ENCODE measurements at regions not wholly inside any gene's neighbourhood (a gene's known extent, or its start where the extent isn't known, plus 50 kb on each side); places are given as distances from the start of the nearest gene placed in this dataset.

DNA sequence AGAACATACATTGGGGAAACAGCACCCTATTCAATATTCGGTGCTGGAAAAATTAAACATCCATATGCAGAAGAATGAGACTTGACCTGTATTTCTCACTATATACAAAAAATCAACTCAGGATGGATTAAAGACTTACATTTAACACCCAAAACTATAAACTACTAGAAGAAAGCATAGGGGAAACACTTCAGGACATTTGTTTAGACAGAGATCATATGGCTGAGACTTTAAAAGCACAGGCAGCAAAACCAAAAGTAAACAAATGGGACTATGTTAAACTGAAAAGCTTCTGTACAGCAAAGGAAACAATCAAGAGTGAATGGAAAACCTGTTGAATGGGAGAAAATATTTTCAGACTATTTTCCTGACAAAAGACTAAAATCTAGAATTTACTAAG, 1694.1 kb upstream of the CELF4 start:
- TF ChIP-seq, protein P1, sequence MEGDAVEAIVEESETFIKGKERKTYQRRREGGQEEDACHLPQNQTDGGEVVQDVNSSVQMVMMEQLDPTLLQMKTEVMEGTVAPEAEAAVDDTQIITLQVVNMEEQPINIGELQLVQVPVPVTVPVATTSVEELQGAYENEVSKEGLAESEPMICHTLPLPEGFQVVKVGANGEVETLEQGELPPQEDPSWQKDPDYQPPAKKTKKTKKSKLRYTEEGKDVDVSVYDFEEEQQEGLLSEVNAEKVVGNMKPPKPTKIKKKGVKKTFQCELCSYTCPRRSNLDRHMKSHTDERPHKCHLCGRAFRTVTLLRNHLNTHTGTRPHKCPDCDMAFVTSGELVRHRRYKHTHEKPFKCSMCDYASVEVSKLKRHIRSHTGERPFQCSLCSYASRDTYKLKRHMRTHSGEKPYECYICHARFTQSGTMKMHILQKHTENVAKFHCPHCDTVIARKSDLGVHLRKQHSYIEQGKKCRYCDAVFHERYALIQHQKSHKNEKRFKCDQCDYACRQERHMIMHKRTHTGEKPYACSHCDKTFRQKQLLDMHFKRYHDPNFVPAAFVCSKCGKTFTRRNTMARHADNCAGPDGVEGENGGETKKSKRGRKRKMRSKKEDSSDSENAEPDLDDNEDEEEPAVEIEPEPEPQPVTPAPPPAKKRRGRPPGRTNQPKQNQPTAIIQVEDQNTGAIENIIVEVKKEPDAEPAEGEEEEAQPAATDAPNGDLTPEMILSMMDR (IDR thresholded peaks at IDR 0.05; ENCODE audit: low read depth, low read length, poor library complexity, severe bottlenecking) = no peak
- no peak for TF ChIP-seq EZH2phosphoT487 (IDR thresholded peaks at IDR 0.05; ENCODE audit: borderline replicate concordance, low read length)

All from DOHH2 (cell line).